ENCODE measurements at regions not wholly inside any gene's neighbourhood (a gene's known extent, or its start where the extent isn't known, plus 50 kb on each side); places are given as distances from the start of the nearest gene placed in this dataset.

DNA sequence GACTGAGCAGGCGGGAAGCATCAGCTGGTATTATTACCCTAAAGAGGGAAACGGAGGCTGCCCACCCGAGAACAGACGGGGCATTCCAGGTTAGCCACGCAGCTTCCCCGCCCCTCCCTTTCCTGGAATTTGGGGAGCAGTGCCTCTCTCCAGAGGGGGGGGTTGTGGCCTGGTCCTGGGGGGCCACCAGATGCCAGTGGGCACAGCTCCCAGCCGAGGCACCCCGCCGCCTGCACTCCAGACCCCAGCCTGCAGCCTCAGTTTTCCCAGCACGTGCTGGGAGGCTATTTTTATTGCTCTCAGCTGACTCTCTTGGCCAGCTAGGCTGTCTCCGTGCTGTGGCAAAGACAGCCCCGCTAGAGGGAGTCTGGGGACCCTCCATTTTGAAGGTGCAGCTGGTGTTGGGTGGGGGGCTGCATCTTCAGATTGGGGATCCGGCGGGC, 62.7 kb upstream of the GSE1 start:
- intact Hi-C loops (cut with DNase I): no loop called here
- TF ChIP-seq, protein P1, sequence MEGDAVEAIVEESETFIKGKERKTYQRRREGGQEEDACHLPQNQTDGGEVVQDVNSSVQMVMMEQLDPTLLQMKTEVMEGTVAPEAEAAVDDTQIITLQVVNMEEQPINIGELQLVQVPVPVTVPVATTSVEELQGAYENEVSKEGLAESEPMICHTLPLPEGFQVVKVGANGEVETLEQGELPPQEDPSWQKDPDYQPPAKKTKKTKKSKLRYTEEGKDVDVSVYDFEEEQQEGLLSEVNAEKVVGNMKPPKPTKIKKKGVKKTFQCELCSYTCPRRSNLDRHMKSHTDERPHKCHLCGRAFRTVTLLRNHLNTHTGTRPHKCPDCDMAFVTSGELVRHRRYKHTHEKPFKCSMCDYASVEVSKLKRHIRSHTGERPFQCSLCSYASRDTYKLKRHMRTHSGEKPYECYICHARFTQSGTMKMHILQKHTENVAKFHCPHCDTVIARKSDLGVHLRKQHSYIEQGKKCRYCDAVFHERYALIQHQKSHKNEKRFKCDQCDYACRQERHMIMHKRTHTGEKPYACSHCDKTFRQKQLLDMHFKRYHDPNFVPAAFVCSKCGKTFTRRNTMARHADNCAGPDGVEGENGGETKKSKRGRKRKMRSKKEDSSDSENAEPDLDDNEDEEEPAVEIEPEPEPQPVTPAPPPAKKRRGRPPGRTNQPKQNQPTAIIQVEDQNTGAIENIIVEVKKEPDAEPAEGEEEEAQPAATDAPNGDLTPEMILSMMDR (IDR thresholded peaks at IDR 0.05): no peak
- TF ChIP-seq POLR2AphosphoS5 (IDR thresholded peaks at IDR 0.05; ENCODE audit: insufficient read depth in 1 of 2, low read depth in 1 of 2): peak in 1 of 2 donors; percentile 24
- Histone ChIP-seq H3K4me3 (no peak overlapping the region), H3K9me3 (no peaks in the 10 kb centered on the region), H3K27me3 (no peaks in the 10 kb centered on the region), H3K36me3 (no peaks in the 10 kb centered on the region), H3K27ac (peak overlapping the region; percentile 3), H3K4me1 (peaks cover 31% of the 10 kb centered on the region)
- DNase-seq (ENCODE audit: extremely low spot score in 2 of 2): no peak

DNA sequence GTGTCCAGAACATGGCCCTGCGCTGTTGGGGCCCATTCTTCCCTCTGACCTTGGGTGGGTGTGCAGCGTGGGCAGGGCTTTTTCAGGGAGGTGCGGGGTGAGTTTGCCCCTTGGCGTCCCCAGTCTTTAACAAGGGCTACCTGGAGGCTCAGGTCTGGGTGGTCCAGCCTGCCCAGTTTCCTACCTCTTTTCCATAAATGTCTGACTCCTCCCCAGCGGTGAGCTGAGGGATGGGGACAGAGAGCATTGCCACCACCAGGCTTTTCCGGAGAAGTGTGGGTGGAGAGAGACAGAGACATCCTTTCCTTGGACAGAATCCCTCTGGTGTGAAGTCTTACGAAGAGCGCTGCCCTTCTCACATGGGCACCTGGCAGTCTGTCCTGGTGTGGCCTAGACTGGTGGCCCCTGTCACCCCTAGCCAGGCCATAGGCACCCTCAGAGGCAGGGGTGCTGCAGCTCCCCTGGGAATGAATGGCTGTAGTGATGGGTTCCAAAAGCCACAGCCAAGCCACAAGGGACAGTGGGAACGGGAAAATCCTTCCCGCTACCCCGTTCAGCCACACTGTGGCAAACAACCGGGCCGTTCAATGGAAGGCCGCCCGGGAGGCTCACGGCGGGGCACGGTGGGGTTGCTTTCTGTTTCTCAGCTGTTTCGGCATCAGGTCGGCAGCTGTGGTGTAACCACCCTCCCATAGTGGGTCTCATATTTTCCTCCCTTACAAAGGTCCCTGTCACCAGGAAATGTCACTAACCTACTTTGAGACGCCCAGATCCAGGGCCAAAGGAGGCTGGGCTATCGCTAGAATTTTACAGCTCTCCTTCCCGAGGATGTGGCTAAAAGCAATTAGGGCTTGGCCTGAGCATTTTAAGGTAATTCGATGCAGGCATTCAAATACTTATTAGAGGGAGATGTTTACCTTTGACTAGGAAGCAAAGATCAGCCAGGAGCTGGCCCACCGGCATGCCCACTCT, 61.9 kb upstream of the GSE1 start:
- peak overlapping the region; percentile 3 for H3K27ac ChIP-seq
- H3K27me3 ChIP-seq: no peaks in the 10 kb centered on the region
- intact Hi-C loops (cut with DNase I): no loop called here
- H3K9me3 ChIP-seq: no peaks in the 10 kb centered on the region
- peak in 1 of 2 donors; percentile 33 for TF ChIP-seq POLR2AphosphoS5 (IDR thresholded peaks at IDR 0.05; ENCODE audit: insufficient read depth in 1 of 2, low read depth in 1 of 2)
- TF ChIP-seq POLR2A (IDR thresholded peaks at IDR 0.05): no peak
- H3K4me1 ChIP-seq: peaks cover 31% of the 10 kb centered on the region
- H3K4me3 ChIP-seq: no peak overlapping the region
- no peaks in the 10 kb centered on the region for H3K36me3 ChIP-seq
- no peak for DNase-seq (ENCODE audit: extremely low spot score in 2 of 2)

DNA sequence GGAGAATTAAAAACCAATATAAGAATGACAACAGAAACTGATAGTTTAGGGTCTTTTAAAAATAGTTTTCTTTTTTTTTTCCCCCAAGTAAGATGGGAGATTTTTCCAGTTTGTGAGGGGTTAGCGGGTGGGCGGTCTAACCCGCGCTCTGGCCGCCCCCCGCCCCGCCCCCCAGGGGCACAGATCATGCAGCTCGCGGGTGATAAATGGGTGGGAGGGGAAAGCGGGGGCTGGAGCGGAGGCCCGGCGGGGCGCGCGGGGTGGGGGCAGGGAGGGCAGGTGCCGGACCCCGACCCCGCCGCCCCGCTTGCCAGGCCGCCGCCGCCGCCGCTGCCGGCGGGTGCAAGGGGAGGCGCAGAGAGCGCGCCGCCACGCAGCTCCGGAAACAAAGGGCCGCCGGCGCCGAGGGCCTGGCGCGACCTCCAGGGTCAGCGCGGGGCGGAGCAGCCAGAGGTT, 60.1 kb upstream of the GSE1 start:
- H3K4me1 ChIP-seq: peaks cover 42% of the 10 kb centered on the region
- H3K9me3 ChIP-seq: no peaks in the 10 kb centered on the region
- DNase-seq (ENCODE audit: extremely low spot score in 2 of 2): no peak
- peak overlapping the region; percentile 82 for H3K27ac ChIP-seq
- H3K36me3 ChIP-seq: no peaks in the 10 kb centered on the region
- TF ChIP-seq, protein P1 (IDR thresholded peaks at IDR 0.05): no peak
- TF ChIP-seq POLR2AphosphoS5 (IDR thresholded peaks at IDR 0.05; ENCODE audit: insufficient read depth in 1 of 2, low read depth in 1 of 2): no peak
- no peak for TF ChIP-seq POLR2A (IDR thresholded peaks at IDR 0.05)
- no peaks in the 10 kb centered on the region for H3K27me3 ChIP-seq
- H3K4me3 ChIP-seq: peak overlapping the region; percentile 67 to 74
- intact Hi-C loops (cut with DNase I): no loop called here

DNA sequence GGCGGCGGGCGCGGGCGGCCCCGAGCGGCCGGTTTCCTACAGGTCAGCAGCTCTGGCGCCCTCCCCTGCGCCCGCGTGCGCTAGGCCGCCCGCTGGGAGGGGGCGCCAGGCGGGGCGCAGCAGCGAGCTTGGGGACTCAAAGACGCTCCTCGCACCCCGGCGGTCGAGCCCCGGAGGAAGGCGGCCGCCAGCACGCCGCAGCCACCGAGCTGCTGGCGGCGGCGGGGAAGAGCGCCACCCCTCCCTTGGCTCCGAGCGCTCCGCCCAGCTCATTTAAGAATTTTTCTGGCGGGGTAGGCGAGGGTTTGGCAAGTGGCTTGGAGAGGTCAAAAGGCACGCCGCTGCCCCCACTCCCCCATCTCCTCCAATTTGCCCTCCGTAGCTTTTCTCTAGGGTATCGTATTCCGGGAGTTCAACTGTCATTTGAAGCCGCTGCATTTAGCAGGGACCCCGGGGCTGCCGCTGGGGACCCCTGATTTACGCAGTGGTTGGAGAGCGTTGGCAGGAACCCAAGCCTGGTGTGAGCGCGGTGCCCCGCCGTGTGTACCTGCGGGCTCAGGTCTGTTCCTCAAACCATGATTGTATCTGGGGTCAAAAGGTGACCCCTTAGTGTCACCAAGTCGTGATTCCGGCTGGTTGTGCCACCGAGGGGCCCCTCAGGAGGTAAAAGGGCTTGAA, 59.5 kb upstream of the GSE1 start:
- no peak for TF ChIP-seq POLR2A (IDR thresholded peaks at IDR 0.05)
- peak in 1 of 2 donors; percentile 54 for TF ChIP-seq POLR2AphosphoS5 (IDR thresholded peaks at IDR 0.05; ENCODE audit: insufficient read depth in 1 of 2, low read depth in 1 of 2)
- TF ChIP-seq, protein P1 (IDR thresholded peaks at IDR 0.05): peak in 1 of 3 experiments; percentile 34
- intact Hi-C loops (cut with DNase I): no loop called here
- no peaks in the 10 kb centered on the region for H3K36me3 ChIP-seq
- no peaks in the 10 kb centered on the region for H3K9me3 ChIP-seq
- no peak for DNase-seq (ENCODE audit: extremely low spot score in 2 of 2)
- H3K4me1 ChIP-seq: peaks cover 48% of the 10 kb centered on the region
- peak overlapping the region; percentile 67 to 74 for H3K4me3 ChIP-seq
- no peaks in the 10 kb centered on the region for H3K27me3 ChIP-seq
- H3K27ac ChIP-seq: peak overlapping the region; percentile 82

- no peak for DNase-seq (ENCODE audit: extremely low spot score in 2 of 2)
- TF ChIP-seq POLR2A (IDR thresholded peaks at IDR 0.05) (peak in 1 of 2 donors; percentile 38), POLR2AphosphoS5 (IDR thresholded peaks at IDR 0.05; ENCODE audit: insufficient read depth in 1 of 2, low read depth in 1 of 2) (peak in 1 of 2 donors; percentile 43)
- TF ChIP-seq, protein P1 (IDR thresholded peaks at IDR 0.05): no peak
- peak overlapping the region; percentile 82 for H3K27ac ChIP-seq
- peaks cover 55% of the 10 kb centered on the region for H3K4me1 ChIP-seq
- H3K4me3 ChIP-seq: peak overlapping the region; percentile 67 to 74
- H3K27me3 ChIP-seq: no peaks in the 10 kb centered on the region
- no peaks in the 10 kb centered on the region for H3K9me3 ChIP-seq
- intact Hi-C loops (cut with DNase I): no loop called here
- no peaks in the 10 kb centered on the region for H3K36me3 ChIP-seq
These were observed 58.8 kb upstream of the GSE1 start for GRCh38 chr16:85554114-85554888.

All from vagina (tissue), 2 donors.